Glutamatergic neuron (in vitro differentiated cells): ENCODE measurements at regions not wholly inside any gene's neighbourhood (a gene's known extent, or its start where the extent isn't known, plus 50 kb on each side); places are given as distances from the start of the nearest gene placed in this dataset.

Experiments
- DNase-seq: peaks from one replicate; pipeline ENCODE4 v3.0.0; 2022
- H3K27ac Mint-ChIP-seq: one replicate; pipeline ENCODE4 v1.8.0; 2020; ENCODE audit warnings: mild to moderate bottlenecking, mixed read lengths, inconsistent platforms; ENCODE audit not compliant: unreplicated experiment
- H3K27me3 Mint-ChIP-seq: one replicate; pipeline ENCODE4 v1.8.0; 2020; ENCODE audit warnings: mild to moderate bottlenecking, moderate library complexity, mixed read lengths, inconsistent platforms; ENCODE audit not compliant: unreplicated experiment
- H3K36me3 Mint-ChIP-seq: one replicate; pipeline ENCODE4 v1.8.0; 2020; ENCODE audit warnings: mild to moderate bottlenecking, mixed read lengths, inconsistent platforms; ENCODE audit not compliant: unreplicated experiment
- H3K4me1 Mint-ChIP-seq: one replicate; pipeline ENCODE4 v1.8.0; 2020; ENCODE audit warnings: mild to moderate bottlenecking, low read depth, mixed read lengths, inconsistent platforms; ENCODE audit not compliant: unreplicated experiment
- H3K4me3 Mint-ChIP-seq: one replicate; pipeline ENCODE4 v1.8.0; 2020; ENCODE audit warnings: mild to moderate bottlenecking, mixed read lengths, inconsistent platforms; ENCODE audit not compliant: unreplicated experiment
- H3K9me3 Mint-ChIP-seq: one replicate; pipeline ENCODE4 v1.8.0; 2020; ENCODE audit warnings: mild to moderate bottlenecking, moderate library complexity, mixed read lengths, inconsistent platforms; ENCODE audit not compliant: unreplicated experiment
- CTCF ChIP-seq: fragments of 200-600 bp; sonication (generic); IDR thresholded peaks from one replicate; pipeline ENCODE4 v1.5.0; 2021; ENCODE audit not compliant: partially characterized antibody, unreplicated experiment

DNA sequence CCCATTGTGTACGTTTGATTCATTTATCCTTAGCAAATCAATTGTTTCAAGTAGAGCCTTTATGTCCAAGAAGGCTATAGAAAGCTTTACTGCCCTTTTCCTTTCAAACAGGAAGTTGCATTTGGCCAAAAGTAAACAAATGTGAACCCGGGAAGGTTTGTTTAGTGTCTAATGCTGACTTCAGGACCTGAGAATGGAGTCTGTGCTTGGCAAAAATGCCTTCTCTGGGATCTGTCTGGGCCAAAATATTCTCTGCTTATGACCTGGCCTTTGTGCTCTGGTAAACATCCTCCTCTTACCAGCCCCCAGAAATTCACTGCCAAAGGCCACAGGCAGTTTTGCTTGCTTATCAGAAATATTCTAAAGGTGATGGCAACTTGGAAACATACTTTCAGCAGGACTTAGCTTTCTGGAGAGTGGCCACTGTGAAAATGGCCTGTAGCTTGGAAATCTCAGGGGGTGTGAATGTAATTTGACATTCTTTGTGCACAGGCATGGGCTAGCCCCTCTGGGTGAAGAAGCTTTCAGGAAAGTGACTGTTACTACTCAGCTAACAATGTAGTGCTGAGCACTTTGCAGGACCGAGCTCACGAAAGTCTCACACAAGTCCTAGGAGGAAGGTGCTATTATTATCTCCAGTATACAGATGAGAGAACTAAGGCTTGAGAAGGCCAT lies 199.5 kb downstream of the PTEN start:
- H3K27ac Mint-ChIP-seq, result no peak overlapping the region

DNA sequence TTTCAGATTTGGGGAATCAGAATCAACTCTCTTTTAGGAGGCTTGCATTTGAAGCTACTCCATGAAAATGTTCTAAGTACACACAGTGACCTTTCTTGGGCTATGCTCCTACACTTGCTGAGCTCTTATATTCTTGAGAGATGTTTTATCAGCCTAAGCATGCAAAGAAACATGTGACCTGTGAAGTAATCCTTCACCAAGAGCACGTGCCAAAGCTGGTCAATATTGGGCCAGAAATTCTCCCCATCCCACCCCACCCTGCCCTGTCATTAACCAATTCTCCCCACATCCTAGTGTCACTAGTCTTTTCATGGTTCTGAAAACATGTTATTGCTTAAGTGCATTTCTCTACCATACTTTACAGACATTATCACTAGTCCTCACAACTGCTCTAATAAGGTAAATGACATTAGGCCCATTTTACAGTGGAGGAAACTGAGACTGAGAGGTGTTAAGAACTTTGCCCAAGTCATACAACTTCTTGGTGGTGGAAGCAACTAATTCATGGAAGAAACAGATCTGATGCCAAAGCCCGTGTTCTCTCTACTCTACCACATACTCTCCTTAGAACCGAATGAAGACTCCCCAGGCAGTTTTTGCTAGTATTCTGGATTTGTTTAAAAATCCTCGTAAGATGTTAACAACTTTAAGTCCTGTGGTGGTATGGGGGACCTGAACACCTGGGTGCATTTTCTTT lies 200.6 kb downstream of the PTEN start:
- Mint-ChIP-seq H3K36me3 (peaks cover 4% of the 10 kb centered on the region), H3K27ac (no peak overlapping the region), H3K9me3 (no peaks in the 10 kb centered on the region), H3K27me3 (peaks cover 2% of the 10 kb centered on the region), H3K4me3 (no peak overlapping the region), H3K4me1 (no peaks in the 10 kb centered on the region)
- no peak for DNase-seq
- TF ChIP-seq CTCF, result no peak

More for the DNA sequence above, 199.5 kb downstream of the PTEN start:
- Mint-ChIP-seq H3K4me1 (no peaks in the 10 kb centered on the region), H3K9me3 (no peaks in the 10 kb centered on the region), H3K4me3 (no peak overlapping the region), H3K27me3 (peaks cover 2% of the 10 kb centered on the region), H3K36me3 (peaks cover 4% of the 10 kb centered on the region)
- TF ChIP-seq CTCF, result no peak
- DNase-seq, result no peak

DNA sequence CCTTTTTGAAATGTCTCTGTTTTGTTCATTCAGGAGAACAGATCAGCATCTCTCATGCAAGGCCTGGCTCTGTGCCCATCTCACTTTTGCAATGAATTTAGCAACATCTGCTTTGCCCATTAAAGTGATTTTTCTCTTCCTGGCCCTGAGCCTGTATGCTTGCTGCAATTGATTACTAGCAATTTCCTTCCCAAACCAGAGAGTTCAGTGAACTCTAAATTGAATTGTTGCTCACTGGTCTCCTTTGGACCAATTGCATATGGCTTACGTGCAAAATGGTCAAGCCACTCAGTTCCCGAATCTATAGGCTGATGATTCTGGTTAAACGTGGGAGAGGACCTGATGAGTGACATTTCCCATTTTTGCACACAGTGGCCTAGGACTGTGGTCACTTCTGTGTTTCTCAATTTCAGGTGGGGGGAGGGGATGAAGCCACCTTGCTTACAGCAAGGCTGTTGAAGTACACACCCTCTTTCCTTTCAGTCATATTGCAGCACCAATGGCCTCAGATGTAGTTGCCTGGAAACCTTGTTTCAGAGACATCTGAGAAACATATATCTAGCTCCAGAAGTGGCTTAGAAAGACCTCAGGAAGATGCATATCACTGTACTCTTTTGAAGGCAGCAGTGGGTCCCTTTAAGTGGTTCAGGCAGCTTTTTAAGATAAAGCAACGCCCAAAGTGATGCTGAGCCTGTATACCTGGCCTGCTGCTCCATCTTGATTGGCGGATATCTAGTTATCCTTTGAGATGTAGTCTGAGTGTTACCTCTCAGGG lies 201.4 kb downstream of the PTEN start:
- no peak for DNase-seq
- H3K4me1 Mint-ChIP-seq, result no peaks in the 10 kb centered on the region
- no peaks in the 10 kb centered on the region for H3K9me3 Mint-ChIP-seq
- H3K27ac Mint-ChIP-seq, result no peak overlapping the region
- H3K4me3 Mint-ChIP-seq, result no peak overlapping the region
- no peak for TF ChIP-seq CTCF
- peaks cover 2% of the 10 kb centered on the region for H3K27me3 Mint-ChIP-seq
- peaks cover 4% of the 10 kb centered on the region for H3K36me3 Mint-ChIP-seq

GRCh38 chr10:88065383-88066049 lies 202.1 kb downstream of the PTEN start:
- Mint-ChIP-seq H3K4me1 (no peaks in the 10 kb centered on the region), H3K4me3 (no peak overlapping the region), H3K9me3 (no peaks in the 10 kb centered on the region), H3K27me3 (peaks cover 2% of the 10 kb centered on the region), H3K27ac (no peak overlapping the region), H3K36me3 (peaks cover 4% of the 10 kb centered on the region)
- no peak for DNase-seq
- no peak for TF ChIP-seq CTCF
